Hepatocyte (in vitro differentiated cells): ENCODE measurements at regions not wholly inside any gene's neighbourhood (a gene's known extent, or its start where the extent isn't known, plus 50 kb on each side); places are given as distances from the start of the nearest gene placed in this dataset.

Experiments
- CTCF ChIP-seq: fragments of 200-600 bp; sonication (generic); IDR thresholded peaks from 2 replicates; pipeline ENCODE4 v1.5.1; 2016; ENCODE audit warnings: antibody characterized with exemption, mild to moderate bottlenecking; ENCODE audit not compliant: poor library complexity
- EZH2 ChIP-seq: fragments of 200-600 bp; sonication (generic); IDR thresholded peaks from 2 replicates; pipeline ENCODE4 v1.6.1; 2016; ENCODE audit warnings: antibody characterized with exemption, mild to moderate bottlenecking, borderline replicate concordance

- TF ChIP-seq CTCF: no peak
- no peak for TF ChIP-seq EZH2
Measured at GRCh38 chr9:82456642-82457041, 468.1 kb downstream of the SPATA31D1 start.
